GM12875 (cell line): ENCODE measurements at regions not wholly inside any gene's neighbourhood (a gene's known extent, or its start where the extent isn't known, plus 50 kb on each side); places are given as distances from the start of the nearest gene placed in this dataset.

Source experiments
- H3K4me3 ChIP-seq: one replicate; pipeline ENCODE4 v1.5.1; 2011; ENCODE audit warnings: low read depth, low read length, control low read depth
- TF ChIP-seq, protein P1 (sequence below): IDR thresholded peaks from 2 replicates; pipeline ENCODE4 v1.5.1; 2011; ENCODE audit warnings: low read depth, mild to moderate bottlenecking, control low read depth, inconsistent platforms, low read length, moderate library complexity, borderline replicate concordance; ENCODE audit not compliant: insufficient read depth

GRCh38 chr3:102174312-102174712 is 260.5 kb upstream of the ZPLD1 start:
- TF ChIP-seq, protein P1, sequence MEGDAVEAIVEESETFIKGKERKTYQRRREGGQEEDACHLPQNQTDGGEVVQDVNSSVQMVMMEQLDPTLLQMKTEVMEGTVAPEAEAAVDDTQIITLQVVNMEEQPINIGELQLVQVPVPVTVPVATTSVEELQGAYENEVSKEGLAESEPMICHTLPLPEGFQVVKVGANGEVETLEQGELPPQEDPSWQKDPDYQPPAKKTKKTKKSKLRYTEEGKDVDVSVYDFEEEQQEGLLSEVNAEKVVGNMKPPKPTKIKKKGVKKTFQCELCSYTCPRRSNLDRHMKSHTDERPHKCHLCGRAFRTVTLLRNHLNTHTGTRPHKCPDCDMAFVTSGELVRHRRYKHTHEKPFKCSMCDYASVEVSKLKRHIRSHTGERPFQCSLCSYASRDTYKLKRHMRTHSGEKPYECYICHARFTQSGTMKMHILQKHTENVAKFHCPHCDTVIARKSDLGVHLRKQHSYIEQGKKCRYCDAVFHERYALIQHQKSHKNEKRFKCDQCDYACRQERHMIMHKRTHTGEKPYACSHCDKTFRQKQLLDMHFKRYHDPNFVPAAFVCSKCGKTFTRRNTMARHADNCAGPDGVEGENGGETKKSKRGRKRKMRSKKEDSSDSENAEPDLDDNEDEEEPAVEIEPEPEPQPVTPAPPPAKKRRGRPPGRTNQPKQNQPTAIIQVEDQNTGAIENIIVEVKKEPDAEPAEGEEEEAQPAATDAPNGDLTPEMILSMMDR = no peak
- no peak overlapping the region for H3K4me3 ChIP-seq

- TF ChIP-seq, protein P1 = no peak
- H3K4me3 ChIP-seq = no peak overlapping the region
Measured at GRCh38 chr3:102174832-102175374, 259.9 kb upstream of the ZPLD1 start.

GRCh38 chr3:102176333-102177050 is 258.3 kb upstream of the ZPLD1 start:
- no peak overlapping the region for H3K4me3 ChIP-seq
- TF ChIP-seq, protein P1 = no peak

DNA sequence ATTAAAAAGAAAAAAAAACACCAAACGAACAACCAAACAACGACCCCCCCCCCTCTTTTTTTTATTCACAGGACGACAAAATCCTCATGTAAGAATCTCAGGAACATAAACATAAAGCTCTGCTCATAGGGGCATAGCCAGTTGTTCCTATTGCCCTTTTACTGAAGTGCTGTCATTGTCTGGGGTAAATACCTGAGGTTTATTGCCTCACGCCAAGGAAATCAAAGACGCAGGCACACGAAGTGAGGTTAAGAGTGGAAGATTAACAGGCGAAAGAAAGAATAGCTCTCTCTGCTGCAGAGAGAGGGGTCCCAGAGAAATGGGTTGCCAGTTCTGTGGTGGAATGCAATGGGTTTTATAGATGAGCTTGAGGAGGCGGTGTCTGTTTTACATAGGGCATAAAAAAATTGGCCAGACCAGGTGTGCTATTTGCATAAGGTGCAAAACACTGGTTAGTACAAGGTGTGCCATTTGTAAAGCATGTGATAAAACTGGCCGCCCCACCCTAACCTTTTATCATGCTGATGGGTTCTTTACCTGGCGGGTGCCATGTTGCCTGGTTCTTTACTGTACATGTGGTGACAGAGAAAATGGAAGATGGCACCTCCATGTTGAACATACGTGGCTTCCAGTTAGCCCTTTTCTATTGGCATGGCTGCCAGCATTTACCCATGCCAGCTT is 257.6 kb upstream of the ZPLD1 start:
- no peak overlapping the region for H3K4me3 ChIP-seq
- TF ChIP-seq, protein P1 = no peak

DNA sequence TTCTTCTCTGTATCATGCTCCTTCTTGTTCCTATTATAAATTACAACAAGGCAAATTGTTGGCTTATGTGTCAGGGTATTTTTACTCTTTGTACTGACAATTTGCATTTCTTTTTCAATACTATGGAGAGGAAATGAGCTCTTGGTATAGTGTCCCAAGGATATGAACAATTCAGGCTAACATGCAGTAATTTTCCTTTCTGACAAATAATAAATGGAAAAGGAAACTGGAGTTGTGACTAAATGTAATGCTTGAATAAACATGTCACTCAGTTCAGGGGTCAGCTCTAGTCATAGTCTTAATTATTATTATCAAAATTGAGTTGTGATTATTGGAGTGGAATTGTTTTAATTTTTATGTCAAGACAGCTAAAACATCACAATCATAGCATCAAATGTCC is 256.0 kb upstream of the ZPLD1 start:
- TF ChIP-seq, protein P1 = no peak
- no peak overlapping the region for H3K4me3 ChIP-seq

GRCh38 chr3:102179326-102180177 is 255.3 kb upstream of the ZPLD1 start:
- H3K4me3 ChIP-seq = no peak overlapping the region
- TF ChIP-seq, protein P1 = no peak
